HG03135 (cell line): ENCODE measurements at regions not wholly inside any gene's neighbourhood (a gene's known extent, or its start where the extent isn't known, plus 50 kb on each side); places are given as distances from the start of the nearest gene placed in this dataset.

Experiments
- ATAC-seq: cut with Tn5 transposase; IDR thresholded peaks from one replicate; pipeline ENCODE4 v1.9.1; 2021; ENCODE audit warnings: mild to moderate bottlenecking, moderate library complexity; ENCODE audit not compliant: unreplicated experiment

DNA sequence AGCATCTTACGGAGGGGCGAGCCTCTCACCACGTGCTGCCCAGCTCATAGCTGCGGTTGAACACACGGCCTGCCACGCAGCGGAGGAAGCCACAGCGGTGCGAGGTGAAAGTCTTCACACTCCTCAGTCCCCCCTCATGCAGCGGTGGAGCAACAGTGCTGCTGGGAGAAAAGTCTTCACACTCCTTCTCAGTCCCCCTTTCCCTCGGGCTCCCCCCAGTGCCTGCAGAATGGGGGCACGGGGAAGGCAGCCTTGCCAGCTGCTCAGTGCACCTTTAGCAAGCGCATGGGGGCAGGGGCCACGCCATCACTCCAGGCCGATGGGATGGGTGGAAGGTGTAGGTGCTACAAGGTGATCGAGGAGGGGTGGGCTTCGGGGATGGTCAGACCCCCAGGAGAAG, 206.3 kb upstream of the TCERG1L start:
- ATAC-seq, result no peak

DNA sequence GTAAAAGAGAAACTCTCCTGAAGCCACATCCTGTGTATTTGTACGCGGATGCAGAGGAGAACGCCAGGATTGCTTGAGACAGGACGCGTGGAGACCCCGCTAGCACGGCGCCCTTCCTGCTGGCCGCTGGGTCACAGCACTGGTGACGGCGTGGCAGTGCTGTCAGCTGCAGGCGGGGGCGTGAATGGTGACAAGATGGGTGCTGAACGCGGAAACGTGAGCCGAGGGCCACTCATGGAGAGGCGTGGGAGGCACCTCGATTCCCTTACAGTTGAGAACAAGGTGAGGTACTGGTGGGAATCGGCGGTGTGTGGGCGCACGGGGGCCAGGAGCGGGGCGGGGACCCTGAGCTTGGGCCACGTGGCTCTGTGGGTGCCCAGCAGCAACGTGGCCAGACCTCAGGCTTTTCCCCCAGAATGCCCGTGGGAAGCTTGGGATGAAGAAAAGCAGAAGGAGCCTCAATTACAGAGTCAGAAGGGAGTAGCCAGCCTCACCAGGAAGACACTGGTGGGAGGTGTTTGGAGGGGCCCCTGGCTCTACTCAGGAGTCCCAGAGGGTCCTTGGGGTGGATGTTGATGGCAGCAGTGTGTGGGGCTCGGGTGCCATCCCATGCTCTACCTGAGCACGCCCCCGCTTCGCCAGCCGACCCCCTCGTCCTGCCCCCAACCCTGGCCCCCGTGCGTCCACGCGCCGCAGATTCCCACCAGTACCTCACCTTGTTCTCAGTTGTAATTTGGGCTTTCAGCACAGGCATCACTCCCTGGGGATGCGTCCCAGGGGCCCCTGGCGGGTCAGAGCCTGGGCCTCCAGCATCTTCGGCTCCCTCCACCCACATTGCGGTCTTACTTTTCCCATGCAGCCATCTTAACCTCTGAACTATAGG, 208.4 kb upstream of the TCERG1L start:
- ATAC-seq, result no peak

DNA sequence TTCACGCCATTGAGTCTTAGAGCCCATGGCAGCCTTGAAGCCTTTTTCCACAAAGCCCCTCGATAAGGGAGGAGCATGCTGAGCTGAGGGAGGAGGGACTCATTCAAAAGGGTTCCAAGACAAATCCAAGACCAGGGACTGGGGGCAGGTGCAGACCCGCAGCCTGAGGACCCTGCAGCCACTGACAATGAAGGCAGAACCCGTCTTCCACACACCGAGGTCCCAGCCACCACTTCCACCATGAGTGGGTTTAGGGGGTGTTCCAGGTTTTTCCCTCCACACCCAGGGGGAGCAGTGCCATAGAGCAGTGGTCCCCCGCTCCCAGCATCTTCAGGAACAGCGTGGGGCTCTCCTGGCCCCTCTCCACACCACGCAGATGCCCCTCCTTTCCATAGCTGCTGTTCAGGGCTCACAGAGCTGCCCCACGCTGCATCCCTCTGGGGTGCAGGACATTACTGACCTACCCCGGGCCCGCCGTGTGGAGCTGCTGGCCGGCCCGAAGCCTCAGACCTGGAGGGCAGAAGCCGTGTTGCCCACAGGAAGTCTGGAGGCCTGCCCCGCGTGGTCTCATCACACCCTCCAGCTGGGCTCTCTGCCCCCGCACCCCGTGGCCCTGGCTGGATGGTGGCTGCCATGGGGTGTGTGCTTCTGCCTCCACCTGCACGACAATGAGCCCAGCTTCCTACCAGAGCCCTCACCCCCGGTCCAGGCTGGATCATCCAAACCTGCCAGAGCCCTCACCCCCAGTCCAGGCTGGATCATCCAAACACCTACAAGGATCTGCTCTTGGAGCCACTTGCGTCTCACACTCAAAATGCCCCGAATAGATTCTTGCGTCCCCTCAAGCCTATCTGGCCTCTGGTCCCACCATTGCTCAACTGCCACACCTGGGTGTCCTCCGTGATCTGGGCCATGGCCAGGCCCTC, 220.0 kb upstream of the TCERG1L start:
- ATAC-seq, result no peak

- ATAC-seq, result no peak
Measured at GRCh38 chr10:131532291-131532690, 220.8 kb upstream of the TCERG1L start.

GRCh38 chr10:131532745-131533341, 221.3 kb upstream of the TCERG1L start:
- ATAC-seq, result no peak

GRCh38 chr10:131533846-131534526, 222.5 kb upstream of the TCERG1L start:
- no peak for ATAC-seq

DNA sequence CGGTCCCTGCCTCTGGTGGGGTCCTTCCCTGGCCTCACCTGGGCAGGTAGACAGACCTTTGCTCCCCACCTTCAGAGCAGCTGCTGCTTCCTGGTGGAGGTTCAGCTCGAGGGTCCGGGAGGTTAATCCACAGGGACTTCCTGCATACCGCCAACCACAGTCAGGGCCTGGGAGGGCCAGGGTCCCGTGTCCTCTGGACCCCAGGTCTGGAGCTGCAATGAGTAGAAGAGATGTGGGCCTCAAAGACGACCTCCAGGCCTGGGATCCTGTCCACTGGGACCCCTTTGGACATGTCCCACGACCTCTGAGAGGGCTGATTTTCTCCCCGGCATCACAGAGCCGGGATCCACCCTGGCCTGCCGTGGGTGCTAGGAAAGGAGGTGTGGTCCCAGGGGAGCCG, 223.3 kb upstream of the TCERG1L start:
- no peak for ATAC-seq

GRCh38 chr10:131536676-131537075, 225.2 kb upstream of the TCERG1L start:
- no peak for ATAC-seq

DNA sequence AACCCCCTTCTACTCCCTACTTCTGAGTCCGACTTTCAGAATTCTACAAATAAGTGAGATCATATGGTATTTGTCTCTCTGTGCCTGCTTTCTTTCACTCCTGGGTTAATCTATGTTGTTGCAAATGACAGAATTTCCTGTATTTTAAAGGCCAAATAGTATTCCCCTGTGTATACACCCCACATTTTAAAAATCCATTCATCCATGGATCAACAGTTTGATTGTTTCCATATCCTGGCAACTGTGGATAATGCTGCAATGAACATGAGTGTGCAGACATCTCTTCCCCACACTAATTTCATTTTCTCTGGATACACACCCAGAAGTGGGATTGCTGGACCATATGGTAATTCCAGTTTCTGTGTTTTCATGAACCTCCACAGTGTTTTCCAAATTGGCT, 225.8 kb upstream of the TCERG1L start:
- ATAC-seq, result no peak

DNA sequence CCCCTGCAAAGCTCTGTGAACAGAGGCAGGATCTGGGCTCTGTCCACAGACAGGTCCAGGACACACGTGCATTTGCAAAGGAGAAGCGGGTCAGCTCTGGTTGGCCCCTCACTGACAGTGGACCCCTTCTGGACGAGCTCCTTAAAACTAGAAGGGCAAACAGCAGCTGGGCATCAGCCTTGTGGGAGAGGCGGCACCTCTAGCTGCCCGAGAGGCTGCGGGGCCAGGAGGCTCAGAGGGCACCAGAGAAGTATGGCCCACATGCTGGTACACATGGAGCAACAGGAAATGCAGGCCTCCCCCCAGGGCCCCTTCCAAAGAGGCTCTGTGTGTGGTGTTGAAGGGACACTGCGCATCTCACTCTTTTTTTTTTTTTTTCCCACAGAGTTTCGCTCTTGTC, 233.0 kb upstream of the TCERG1L start:
- ATAC-seq, result no peak

DNA sequence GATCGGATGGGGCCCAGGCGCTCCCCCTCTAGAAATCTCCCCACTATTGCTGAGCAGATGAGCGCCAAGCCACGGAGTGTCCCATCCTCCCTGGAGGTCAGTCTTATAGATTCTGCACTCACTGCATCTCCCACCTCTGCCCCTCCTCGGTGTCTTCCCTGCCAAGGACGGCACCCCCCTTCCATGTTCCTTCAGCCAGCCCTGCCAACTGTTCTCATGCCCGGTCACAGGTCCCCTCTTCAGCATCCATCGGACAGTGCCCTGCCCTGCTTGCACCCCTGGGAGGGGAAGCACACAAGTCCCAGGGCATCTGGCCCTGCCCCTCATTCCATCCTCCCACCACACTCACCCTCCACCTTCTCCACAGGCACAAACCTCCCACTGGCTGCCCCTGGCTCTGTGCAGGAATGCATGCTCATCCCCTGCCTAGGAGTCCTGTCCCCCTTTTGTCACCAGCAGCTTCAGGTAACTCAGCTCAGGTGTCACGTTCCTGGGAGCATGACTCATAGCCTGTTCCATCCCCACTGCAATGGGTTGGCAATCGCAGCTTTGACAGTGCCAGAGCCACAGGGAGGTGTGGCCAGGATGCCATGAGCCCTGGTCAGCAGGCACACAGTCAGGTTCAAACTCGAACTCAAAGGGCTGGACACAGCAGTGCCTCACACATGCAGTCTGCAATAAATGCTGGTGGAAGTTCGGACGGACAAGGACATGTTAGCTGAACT, 234.7 kb upstream of the TCERG1L start:
- no peak for ATAC-seq

DNA sequence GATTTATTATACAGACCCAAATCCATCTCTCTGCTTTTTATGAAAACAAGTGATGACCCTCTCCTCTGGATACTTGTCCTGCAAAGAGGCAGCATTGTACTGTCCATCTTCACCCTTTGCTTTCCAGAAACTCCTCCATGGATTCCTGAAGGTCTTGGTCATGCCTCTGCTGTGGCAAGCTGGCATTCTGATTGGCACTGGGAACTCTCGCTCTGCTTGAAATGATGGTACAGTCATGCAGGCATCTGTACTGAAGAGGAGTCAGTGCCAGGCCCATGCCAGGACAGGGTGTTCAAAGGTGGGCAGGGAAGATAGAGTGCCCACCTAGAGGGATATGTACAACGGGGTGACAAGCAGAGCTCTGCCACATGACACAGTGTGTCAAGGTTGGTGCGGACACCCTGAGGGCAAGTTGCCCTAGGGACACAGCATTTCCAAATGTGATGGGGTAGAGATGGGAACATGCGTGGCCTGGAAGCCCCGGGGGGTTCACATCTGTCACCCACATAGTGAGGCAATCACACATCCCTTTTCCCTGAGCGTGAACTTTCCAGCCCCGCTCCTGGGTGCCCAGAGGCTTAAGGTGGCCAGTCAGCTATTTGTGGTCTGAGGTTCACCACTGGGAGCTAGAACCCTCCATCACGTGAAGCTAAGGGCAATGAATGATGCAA, 235.7 kb upstream of the TCERG1L start:
- ATAC-seq, result no peak

DNA sequence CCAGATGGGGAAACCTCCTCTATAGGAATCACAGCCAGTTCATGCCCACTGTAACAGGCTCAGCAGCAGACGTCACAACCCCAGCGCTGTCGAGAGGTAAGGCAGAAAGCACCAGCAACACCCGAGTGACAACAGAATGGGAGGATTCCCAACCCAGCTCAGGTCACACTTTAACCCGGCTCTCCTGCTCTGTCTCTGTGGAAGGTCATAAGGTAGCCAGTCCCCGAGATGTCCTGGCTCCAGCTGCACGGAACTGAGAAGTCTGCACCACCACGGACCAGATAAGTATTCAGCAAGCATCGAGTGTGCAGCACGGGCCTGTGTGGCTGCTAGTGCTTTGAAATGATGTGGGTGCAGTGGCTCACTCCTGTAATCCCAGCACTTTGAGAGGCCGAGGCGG, 236.7 kb upstream of the TCERG1L start:
- no peak for ATAC-seq

- ATAC-seq, result no peak
Measured at GRCh38 chr10:131549116-131549515, 237.6 kb upstream of the TCERG1L start.

DNA sequence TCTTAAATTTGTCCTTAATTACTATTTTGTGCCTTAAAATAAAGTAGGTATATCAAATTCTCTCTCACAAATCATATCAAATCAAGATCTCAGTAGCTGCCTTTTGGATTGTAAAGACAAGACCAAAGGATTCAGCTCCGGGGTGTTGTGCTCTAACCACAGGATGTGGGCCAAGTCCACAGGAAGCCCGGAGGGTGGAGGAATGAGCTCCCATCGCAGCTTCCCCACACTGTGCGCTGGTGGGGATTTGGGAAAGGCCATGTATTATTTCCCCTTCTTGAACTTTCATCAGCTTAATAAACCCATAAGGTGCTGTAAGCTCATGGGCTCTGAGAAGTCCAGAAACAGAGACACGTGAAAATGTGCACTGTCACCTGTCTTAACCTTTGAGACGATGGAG, 241.6 kb upstream of the TCERG1L start:
- no peak for ATAC-seq

- no peak for ATAC-seq
Measured at GRCh38 chr10:131553581-131553980, 242.1 kb upstream of the TCERG1L start.

DNA sequence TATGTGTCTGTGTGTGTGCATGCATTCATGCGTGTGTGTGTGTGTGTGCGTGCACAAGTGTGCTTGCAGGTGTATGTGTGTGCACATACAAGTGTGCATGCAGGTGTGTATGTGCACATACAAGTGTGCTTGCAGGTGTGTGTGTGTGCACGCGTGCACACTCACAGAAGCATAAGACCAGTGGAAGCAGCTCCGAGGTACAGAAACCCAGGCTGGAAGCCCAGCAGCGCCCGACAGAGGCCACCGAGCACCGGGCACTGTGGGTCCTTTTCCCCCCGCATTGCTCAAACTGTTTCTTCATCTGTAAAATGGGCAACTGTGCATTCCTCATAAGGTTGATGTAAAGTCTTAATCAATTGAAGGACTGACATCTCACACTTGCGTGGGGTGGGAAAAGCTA, 243.3 kb upstream of the TCERG1L start:
- no peak for ATAC-seq

DNA sequence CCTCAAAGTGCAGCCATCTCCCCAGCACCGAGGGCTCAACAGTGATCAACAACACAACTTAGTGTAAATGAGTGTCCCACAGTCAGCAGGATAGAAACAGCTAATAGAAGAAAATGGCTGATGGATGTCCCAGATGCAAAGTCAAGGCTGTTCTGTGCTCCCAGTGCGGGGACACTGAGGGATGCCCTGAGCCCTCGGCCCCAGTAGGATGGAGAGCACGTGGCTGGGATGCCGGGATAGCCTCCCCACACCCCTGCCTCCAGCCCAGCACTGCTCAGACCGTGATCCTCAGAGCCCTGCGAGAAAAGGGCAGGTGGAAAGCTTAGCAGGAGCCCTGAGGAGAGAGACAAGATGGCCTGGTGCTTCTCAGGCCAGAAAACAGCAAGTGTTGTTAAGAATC, 243.9 kb upstream of the TCERG1L start:
- ATAC-seq, result no peak

DNA sequence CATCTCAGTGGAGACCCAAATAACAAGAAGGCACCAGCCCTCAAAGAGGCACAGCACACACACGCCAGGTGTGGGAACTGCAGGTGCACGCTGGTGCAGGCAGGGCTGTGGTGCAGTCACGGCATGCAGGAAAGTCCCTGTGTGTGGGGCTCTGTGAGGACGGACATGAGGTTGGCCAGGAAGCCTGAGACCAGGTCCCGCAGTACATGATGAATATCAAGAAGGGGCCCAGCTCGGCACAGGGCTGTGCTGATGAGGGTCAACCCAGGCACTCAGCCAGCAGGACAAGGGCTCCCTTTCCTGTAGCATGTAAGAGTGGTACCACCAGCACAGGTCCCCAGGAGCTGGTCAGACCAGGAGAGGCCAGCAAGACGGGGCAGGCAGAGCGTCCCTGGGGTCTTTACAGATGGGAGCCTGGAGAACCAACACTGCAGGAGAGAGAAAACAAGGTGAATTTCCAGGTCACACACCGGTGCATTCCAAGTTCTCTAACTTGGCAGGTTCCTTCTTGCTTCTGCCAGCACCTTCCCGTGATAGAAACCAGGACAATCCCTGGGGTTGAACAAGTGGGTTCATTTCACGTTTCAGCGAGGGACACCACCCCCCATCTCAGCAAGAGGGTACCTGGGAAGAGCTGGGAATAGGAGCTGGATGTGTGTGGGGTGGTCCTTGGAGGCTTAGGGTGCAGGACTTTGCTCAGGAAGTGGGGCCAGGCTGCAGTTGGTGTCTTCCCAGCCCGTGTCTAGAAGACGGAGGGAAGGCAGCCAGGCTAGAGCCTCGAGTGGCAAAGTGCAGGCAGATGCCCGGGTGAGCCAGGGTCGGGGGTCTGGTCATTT, 244.8 kb upstream of the TCERG1L start:
- no peak for ATAC-seq
